ENCODE measurements at regions not wholly inside any gene's neighbourhood (a gene's known extent, or its start where the extent isn't known, plus 50 kb on each side); places are given as distances from the start of the nearest gene placed in this dataset.

GRCh38 chr19:31903979-31904378 lies 441.4 kb upstream of the ZNF507 start:
- TF ChIP-seq ZNF792 (CRISPR knock-in tag; IDR thresholded peaks at IDR 0.05) (no peak), KDM5B (CRISPR knock-in tag; IDR thresholded peaks at IDR 0.05; ENCODE audit: borderline replicate concordance) (no peak), FOXP1 (IDR thresholded peaks at IDR 0.05) (no peak), FOXP1 (CRISPR knock-in tag; IDR thresholded peaks at IDR 0.05) (no peak), ZZZ3 (CRISPR knock-in tag; IDR thresholded peaks at IDR 0.05; ENCODE audit: borderline replicate concordance) (no peak)

Data from HepG2 (cell line).